Gastrocnemius medialis (tissue), 4 donors: ENCODE measurements at regions not wholly inside any gene's neighbourhood (a gene's known extent, or its start where the extent isn't known, plus 50 kb on each side); places are given as distances from the start of the nearest gene placed in this dataset.

Source experiments
- ATAC-seq, 2 donors: fragments of 150-250 bp; one replicate each; pipeline ENCODE4 v1.9.1; 2016
- DNase-seq, 2 donors: peaks; one replicate each; pipeline ENCODE4 v3.0.0-alpha.2; 2019
- H3K27ac ChIP-seq, 4 donors: fragments of 200-600 bp; sonication (generic); 1 replicate in 1 of 4; 2 replicates in 3 of 4; pipeline ENCODE4 v1.5.1; 2016 to 2018; ENCODE audit warnings: mild to moderate bottlenecking in 2 of 4, moderate library complexity in 1 of 4
- H3K27me3 ChIP-seq, 3 donors: fragments of 200-600 bp; sonication (generic) in 2 of 3; 1 replicate in 1 of 3; 2 replicates in 2 of 3; pipeline versions ENCODE4 v1.5.1 to v1.6.0; 2016 to 2019; ENCODE audit warnings: mild to moderate bottlenecking in 1 of 3, moderate library complexity in 1 of 3
- H3K36me3 ChIP-seq, 2 donors: fragments of 200-600 bp; sonication (generic) in 1 of 2; one replicate each; pipeline ENCODE4 v1.5.1; 2017 to 2018
- H3K4me1 ChIP-seq, 2 donors: fragments of 200-600 bp; sonication (generic) in 1 of 2; one replicate each; pipeline ENCODE4 v1.5.1; 2016 to 2017; ENCODE audit warnings: mild to moderate bottlenecking in 2 of 2
- H3K4me3 ChIP-seq, 4 donors: fragments of 200-600 bp; sonication (generic) in 3 of 4; 1 replicate in 1 of 4; 2 replicates in 3 of 4; pipeline ENCODE4 v1.5.1; 2016 to 2019; ENCODE audit warnings: mild to moderate bottlenecking in 2 of 4
- H3K9me3 ChIP-seq, 3 donors: fragments of 200-600 bp; sonication (generic) in 2 of 3; 1 replicate in 1 of 3; 2 replicates in 2 of 3; pipeline ENCODE4 v1.5.1; 2016 to 2019
- CTCF ChIP-seq, 5 experiments: fragments of 450-650 bp in 3 of 5; fragments of 200-600 bp in 2 of 5; sonication (generic) in 2 of 5; IDR thresholded peaks in 4 of 5; conservative IDR thresholded peaks in 1 of 5; 1 replicate in 4 of 5; 2 replicates in 1 of 5; pipeline ENCODE4 v1.5.1; 2016 to 2019; ENCODE audit warnings: antibody characterized with exemption in 5 of 5, mild to moderate bottlenecking in 3 of 5, moderate library complexity in 3 of 5
- POLR2A ChIP-seq, 2 donors: fragments of 450-650 bp; IDR thresholded peaks; one replicate each; pipeline ENCODE4 v1.6.1; 2017; ENCODE audit warnings: antibody characterized with exemption in 2 of 2, mild to moderate bottlenecking in 2 of 2, moderate library complexity in 2 of 2
- in situ Hi-C, 4 donors: fragments of 200-750 bp; cut with MboI; loops; one replicate each; pipeline versions ENCODE4 v1.15.0 to v1.8.0; 2017; ENCODE audit warnings: low sequenced_read_pairs in 4 of 4
- intact Hi-C: fragments of 100-400 bp; cut with DNase I; formaldehyde crosslinking; loops from one replicate; pipeline ENCODE4 v1.15.1; 2023; ENCODE audit warnings: low total_unique reads

GRCh38 chrX:25337841-25338240 is 322.1 kb upstream of the ARX start:
- in situ Hi-C loops (no loop called here), intact Hi-C loops (no loop called here)
- no peak overlapping the region for H3K4me3 ChIP-seq
- no peaks in the 10 kb centered on the region for H3K27me3 ChIP-seq
- no peak for TF ChIP-seq CTCF (IDR thresholded peaks at IDR 0.05 in 4 of 5, conservative IDR thresholded peaks at IDR 0.05 in 1 of 5)
- no peak for TF ChIP-seq POLR2A (IDR thresholded peaks at IDR 0.05)
- DNase-seq: no peak
- H3K4me1 ChIP-seq: no peaks in the 10 kb centered on the region
- no peaks in the 10 kb centered on the region for H3K36me3 ChIP-seq
- no peak for ATAC-seq
- H3K27ac ChIP-seq: no peak overlapping the region
- H3K9me3 ChIP-seq: no peaks in the 10 kb centered on the region

- in situ Hi-C loops: no loop called here
- TF ChIP-seq POLR2A (IDR thresholded peaks at IDR 0.05): no peak
- no peak for TF ChIP-seq CTCF (IDR thresholded peaks at IDR 0.05 in 4 of 5, conservative IDR thresholded peaks at IDR 0.05 in 1 of 5)
- H3K4me1 ChIP-seq: no peaks in the 10 kb centered on the region
- H3K4me3 ChIP-seq: no peak overlapping the region
- ATAC-seq: no peak
- H3K9me3 ChIP-seq: no peaks in the 10 kb centered on the region
- no peaks in the 10 kb centered on the region for H3K27me3 ChIP-seq
- no peak for DNase-seq
- H3K27ac ChIP-seq: no peak overlapping the region
- H3K36me3 ChIP-seq: no peaks in the 10 kb centered on the region
- intact Hi-C loops: no loop called here
These were observed 285.2 kb upstream of the ARX start for GRCh38 chrX:25300994-25301393.

GRCh38 chrX:25296850-25297249 is 281.1 kb upstream of the ARX start:
- in situ Hi-C loops: no loop called here
- H3K4me3 ChIP-seq: no peak overlapping the region
- no peaks in the 10 kb centered on the region for H3K9me3 ChIP-seq
- H3K36me3 ChIP-seq: no peaks in the 10 kb centered on the region
- DNase-seq (no peak), ATAC-seq (no peak)
- no peaks in the 10 kb centered on the region for H3K27me3 ChIP-seq
- no peak overlapping the region for H3K27ac ChIP-seq
- TF ChIP-seq CTCF (IDR thresholded peaks at IDR 0.05 in 4 of 5, conservative IDR thresholded peaks at IDR 0.05 in 1 of 5) (no peak), POLR2A (IDR thresholded peaks at IDR 0.05) (no peak)
- no peaks in the 10 kb centered on the region for H3K4me1 ChIP-seq
- intact Hi-C loops: no loop called here

- DNase-seq (no peak), ATAC-seq (no peak)
- H3K27me3 ChIP-seq: no peaks in the 10 kb centered on the region
- H3K9me3 ChIP-seq: no peaks in the 10 kb centered on the region
- intact Hi-C loops: no loop called here
- no peaks in the 10 kb centered on the region for H3K4me1 ChIP-seq
- no peak for TF ChIP-seq CTCF (IDR thresholded peaks at IDR 0.05 in 4 of 5, conservative IDR thresholded peaks at IDR 0.05 in 1 of 5)
- TF ChIP-seq POLR2A (IDR thresholded peaks at IDR 0.05): no peak
- H3K4me3 ChIP-seq: no peak overlapping the region
- no peak overlapping the region for H3K27ac ChIP-seq
- in situ Hi-C loops: no loop called here
- no peaks in the 10 kb centered on the region for H3K36me3 ChIP-seq
These were observed 279.7 kb upstream of the ARX start for GRCh38 chrX:25295466-25295865.

GRCh38 chrX:25290132-25290531 is 274.4 kb upstream of the ARX start:
- H3K36me3 ChIP-seq: no peaks in the 10 kb centered on the region
- no peaks in the 10 kb centered on the region for H3K27me3 ChIP-seq
- ATAC-seq: no peak
- in situ Hi-C loops: no loop called here
- no peak overlapping the region for H3K4me3 ChIP-seq
- no peaks in the 10 kb centered on the region for H3K4me1 ChIP-seq
- intact Hi-C loops: no loop called here
- no peak for DNase-seq
- no peak for TF ChIP-seq POLR2A (IDR thresholded peaks at IDR 0.05)
- H3K27ac ChIP-seq: no peak overlapping the region
- H3K9me3 ChIP-seq: no peaks in the 10 kb centered on the region
